Left ventricle myocardium inferior (tissue), 1 donor: ENCODE measurements at regions not wholly inside any gene's neighbourhood (a gene's known extent, or its start where the extent isn't known, plus 50 kb on each side); places are given as distances from the start of the nearest gene placed in this dataset.

Experiments
- DNase-seq: peaks from one replicate; pipeline ENCODE4 v3.0.0-alpha.2; 2020
- H3K27ac ChIP-seq: fragments of 200-600 bp; replicated peaks from 2 replicates; pipeline ENCODE4 v1.8.0; 2021
- H3K27me3 ChIP-seq: fragments of 200-600 bp; 2 replicates; pipeline ENCODE4 v1.8.0; 2021; ENCODE audit warnings: low read depth
- H3K36me3 ChIP-seq: fragments of 200-600 bp; 2 replicates; pipeline ENCODE4 v1.8.0; 2021
- H3K4me1 ChIP-seq: fragments of 200-600 bp; 2 replicates; pipeline ENCODE4 v1.8.0; 2021
- H3K4me3 ChIP-seq: fragments of 200-600 bp; 2 replicates; pipeline ENCODE4 v1.8.0; 2021; ENCODE audit warnings: mild to moderate bottlenecking, moderate library complexity
- H3K9me3 ChIP-seq: fragments of 200-600 bp; replicated peaks from 2 replicates; pipeline ENCODE4 v1.8.0; 2021
- CTCF ChIP-seq: fragments of 200-600 bp; IDR thresholded peaks from 2 replicates; pipeline ENCODE4 v1.8.0; 2021; ENCODE audit warnings: antibody characterized with exemption, mild to moderate bottlenecking, borderline replicate concordance
- intact Hi-C: fragments of 100-400 bp; cut with micrococcal nuclease; formaldehyde crosslinking; loops from one replicate; pipeline ENCODE4 v1.11.0; 2022
- donor health status: DM: no; HTN: yes; CAD: no; lungs with severe emphysema.

DNA sequence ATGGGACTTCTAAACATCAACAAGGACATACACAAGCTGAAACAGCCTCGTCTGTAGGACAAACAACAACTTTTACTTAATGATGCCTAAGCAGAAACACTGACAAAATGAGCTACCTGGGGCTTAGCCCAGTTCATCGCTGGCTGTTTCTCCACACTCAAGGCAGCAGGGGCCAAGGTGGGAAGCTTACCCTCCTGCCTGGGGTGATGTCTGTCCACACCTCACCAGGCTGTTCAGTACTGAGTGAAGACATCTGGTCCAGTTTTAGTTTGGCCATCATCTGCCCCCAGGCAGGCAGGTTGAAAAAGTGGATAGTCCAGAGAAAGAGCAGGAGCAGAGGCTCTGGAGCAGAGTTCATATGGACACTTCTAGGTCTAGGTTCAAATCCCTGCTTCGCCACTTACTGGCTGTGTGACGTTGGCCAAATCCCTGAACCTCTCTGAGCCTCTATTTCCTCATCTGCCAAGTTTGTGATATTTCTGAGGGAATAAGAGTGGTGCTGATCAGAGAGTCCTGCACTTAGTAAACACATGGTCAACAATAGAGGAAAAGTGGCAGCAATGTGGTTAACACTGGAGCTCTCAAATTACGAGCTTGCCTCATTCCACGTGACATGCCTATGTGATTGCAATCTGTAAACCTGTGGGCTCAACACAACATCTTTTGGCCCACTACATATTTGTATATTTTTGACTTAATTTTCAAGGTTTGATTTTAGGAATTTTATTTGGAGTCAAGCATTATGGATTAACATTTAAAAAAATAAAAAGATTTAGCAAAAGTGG is 720.1 kb upstream of the TMEM132C start:
- no peak for TF ChIP-seq CTCF
- no peaks in the 10 kb centered on the region for H3K27me3 ChIP-seq
- no peak overlapping the region for H3K27ac ChIP-seq
- no peaks in the 10 kb centered on the region for H3K4me1 ChIP-seq
- H3K9me3 ChIP-seq: no peaks in the 10 kb centered on the region
- no peak overlapping the region for H3K4me3 ChIP-seq
- intact Hi-C loops: no loop called here
- DNase-seq: no peak
- H3K36me3 ChIP-seq: no peaks in the 10 kb centered on the region

GRCh38 chr12:127548123-127548553 is 718.8 kb upstream of the TMEM132C start:
- H3K4me3 ChIP-seq: no peak overlapping the region
- H3K27me3 ChIP-seq: no peaks in the 10 kb centered on the region
- TF ChIP-seq CTCF: no peak
- no peak overlapping the region for H3K27ac ChIP-seq
- no peak for DNase-seq
- intact Hi-C loops: no loop called here
- no peaks in the 10 kb centered on the region for H3K36me3 ChIP-seq
- peaks cover 10% of the 10 kb centered on the region for H3K9me3 ChIP-seq
- H3K4me1 ChIP-seq: no peaks in the 10 kb centered on the region

DNA sequence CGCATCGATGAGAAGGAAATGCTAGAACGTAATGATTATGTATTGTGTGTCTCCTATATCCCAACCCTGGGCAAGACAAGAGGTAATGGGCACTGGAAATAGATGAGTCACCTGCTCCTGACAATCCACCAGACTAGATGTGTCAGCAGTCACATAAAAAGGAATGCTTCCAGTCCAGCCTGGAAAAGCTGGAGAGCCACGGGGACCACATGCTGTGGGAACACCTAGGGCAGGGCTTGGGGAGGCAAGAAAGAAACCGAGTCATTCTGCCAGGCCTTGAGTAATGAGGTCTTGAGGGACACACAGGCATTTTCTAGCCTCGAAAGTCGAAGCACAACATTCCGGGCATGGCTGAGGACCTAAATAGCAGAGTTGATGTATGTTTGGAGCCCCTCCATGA is 716.7 kb upstream of the TMEM132C start:
- H3K9me3 ChIP-seq: peaks cover 11% of the 10 kb centered on the region
- no peak for DNase-seq
- intact Hi-C loops: no loop called here
- no peaks in the 10 kb centered on the region for H3K4me1 ChIP-seq
- H3K27me3 ChIP-seq: no peaks in the 10 kb centered on the region
- no peak for TF ChIP-seq CTCF
- H3K36me3 ChIP-seq: no peaks in the 10 kb centered on the region
- no peak overlapping the region for H3K4me3 ChIP-seq
- no peak overlapping the region for H3K27ac ChIP-seq

DNA sequence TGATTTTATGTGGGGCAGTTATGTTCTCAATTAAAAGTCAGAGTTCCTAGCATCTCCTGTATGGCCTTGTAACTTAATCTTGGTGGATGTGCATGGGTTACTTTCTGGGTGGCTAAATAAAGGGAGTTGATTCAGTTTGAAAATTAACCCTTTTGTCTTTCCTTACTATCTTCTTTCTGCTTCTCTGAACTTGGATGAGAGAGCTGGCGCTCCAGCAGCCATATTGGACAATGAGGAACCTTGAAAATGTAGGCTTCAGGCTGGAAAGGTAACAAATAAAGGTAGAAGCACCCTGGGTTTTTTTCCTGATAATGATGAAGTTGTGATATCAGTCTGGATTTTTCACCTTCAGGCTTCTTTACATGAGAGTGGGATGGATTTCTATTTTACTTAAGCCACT is 714.1 kb upstream of the TMEM132C start:
- H3K4me3 ChIP-seq: no peak overlapping the region
- H3K36me3 ChIP-seq: no peaks in the 10 kb centered on the region
- no peak for TF ChIP-seq CTCF
- intact Hi-C loops: no loop called here
- DNase-seq: no peak
- no peak overlapping the region for H3K27ac ChIP-seq
- H3K4me1 ChIP-seq: no peaks in the 10 kb centered on the region
- H3K27me3 ChIP-seq: no peaks in the 10 kb centered on the region
- H3K9me3 ChIP-seq: peaks cover 11% of the 10 kb centered on the region

DNA sequence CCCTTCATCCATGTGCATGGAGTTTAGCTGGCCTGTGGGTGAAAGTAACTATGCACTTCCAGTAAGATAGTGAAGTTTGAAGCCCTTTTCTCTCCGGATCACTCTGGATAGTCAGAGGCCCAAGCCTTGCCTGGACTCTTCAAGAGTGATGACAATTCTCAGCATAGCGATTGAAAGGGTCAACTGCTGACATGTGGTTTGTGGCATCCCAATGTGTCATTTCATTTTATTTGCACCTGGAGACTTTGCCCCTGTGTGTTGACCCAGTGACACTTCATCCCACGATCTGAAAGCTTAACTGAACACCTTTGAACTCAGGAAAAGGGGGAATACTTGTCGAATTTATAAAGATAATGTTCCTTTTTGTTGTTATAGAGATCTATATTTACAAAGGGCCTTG is 711.9 kb upstream of the TMEM132C start:
- no peak for DNase-seq
- TF ChIP-seq CTCF: no peak
- intact Hi-C loops: no loop called here
- no peaks in the 10 kb centered on the region for H3K4me1 ChIP-seq
- no peak overlapping the region for H3K4me3 ChIP-seq
- H3K27ac ChIP-seq: no peak overlapping the region
- H3K27me3 ChIP-seq: no peaks in the 10 kb centered on the region
- no peaks in the 10 kb centered on the region for H3K36me3 ChIP-seq
- H3K9me3 ChIP-seq: peaks cover 11% of the 10 kb centered on the region
